Fibroblast of gingiva (primary cell): ENCODE measurements at regions not wholly inside any gene's neighbourhood (a gene's known extent, or its start where the extent isn't known, plus 50 kb on each side); places are given as distances from the start of the nearest gene placed in this dataset.
A peak's percentile ranks its signal among the peaks of the same experiment; 100 is the strongest.
"Not testable (repeated sequence)": the region's sequence is repeated elsewhere in the genome, so short reads cannot be mapped to it uniquely, and the experiment has no call there.

Experiments used
- DNase-seq: peaks from one replicate; pipeline ENCODE4 v3.0.0-alpha.2; 2011; ENCODE audit warnings: low read depth

- DNase-seq: no peak
These were observed 59.8 kb upstream of the C5orf63 start for GRCh38 chr5:127133071-127133470.

DNA sequence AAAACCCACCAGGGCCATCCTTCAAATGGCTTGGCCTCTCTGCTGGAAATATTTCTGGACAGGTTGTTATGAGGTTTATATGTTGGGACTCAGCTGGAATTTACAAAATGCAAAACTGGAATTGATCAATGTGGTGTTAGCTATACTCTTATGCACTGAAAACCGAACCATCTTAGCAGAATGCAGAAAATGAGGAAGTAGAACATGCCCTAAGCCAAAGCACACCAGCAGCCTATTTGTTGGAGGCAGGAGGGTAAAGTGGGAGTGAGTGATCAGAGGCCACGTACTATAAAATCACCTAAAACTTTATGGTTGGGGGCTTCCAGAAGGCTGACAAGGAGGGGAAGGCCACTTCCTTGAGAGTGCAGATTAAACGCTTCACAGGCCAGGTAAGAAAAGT lies 63.6 kb upstream of the C5orf63 start:
- DNase-seq: no peak

DNA sequence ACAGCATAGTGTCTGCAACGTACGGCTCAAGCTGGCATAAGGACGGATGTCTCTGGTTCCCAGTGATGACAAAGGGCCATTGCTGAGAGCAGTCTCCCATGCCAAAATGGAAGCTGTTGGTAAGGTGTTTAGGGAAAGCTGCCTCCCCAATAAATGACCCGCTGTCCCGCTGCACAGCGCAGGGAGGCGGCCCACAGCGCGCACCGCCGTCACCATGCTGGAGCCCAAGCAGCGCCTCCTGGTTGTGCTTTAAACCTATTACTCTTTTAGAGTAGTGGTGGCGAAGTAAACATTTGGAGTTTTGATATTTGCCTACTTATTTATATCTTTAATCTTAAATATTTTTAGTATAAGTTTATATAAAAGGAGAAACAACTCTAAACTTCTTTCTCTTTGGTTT lies 70.4 kb upstream of the C5orf63 start:
- no peak for DNase-seq

DNA sequence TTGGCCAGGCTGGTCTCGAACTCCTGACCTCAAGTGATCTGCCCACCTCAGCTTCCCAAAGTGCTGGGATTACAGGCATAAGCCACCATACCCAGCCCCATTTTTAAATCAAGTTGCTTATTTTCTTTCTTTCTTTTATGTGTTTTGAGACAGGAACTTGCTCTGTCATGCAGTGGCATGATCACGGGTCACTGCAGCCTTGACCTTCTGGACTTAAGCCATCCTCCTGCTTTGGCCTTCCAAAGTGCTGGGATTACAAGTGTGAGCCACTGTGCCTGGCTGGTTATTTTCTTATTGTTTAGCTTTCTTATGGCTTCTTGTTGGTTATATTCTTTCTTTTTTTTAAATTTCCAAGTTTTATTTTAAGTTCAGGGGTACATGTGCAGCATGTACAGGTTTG lies 79.7 kb upstream of the C5orf63 start:
- no peak for DNase-seq

DNA sequence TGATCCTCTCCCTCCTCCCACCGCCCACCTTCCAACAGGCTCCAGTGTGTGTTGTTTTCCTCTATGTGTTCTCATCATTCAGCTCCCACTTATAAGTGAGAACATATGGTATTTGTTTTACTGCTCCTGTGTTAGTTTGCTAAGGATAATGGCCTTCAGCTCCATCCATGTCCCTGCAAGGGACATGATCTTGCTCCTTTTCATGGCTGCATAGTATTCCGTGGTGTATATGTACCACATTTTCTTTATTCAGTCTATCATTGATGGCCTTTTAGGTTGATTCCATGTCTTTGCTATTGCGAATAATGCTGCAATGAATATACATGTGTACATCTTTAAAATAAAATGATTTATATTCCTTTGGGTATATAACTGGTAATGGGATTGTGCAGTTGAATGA lies 80.2 kb upstream of the C5orf63 start:
- DNase-seq: no peak

DNA sequence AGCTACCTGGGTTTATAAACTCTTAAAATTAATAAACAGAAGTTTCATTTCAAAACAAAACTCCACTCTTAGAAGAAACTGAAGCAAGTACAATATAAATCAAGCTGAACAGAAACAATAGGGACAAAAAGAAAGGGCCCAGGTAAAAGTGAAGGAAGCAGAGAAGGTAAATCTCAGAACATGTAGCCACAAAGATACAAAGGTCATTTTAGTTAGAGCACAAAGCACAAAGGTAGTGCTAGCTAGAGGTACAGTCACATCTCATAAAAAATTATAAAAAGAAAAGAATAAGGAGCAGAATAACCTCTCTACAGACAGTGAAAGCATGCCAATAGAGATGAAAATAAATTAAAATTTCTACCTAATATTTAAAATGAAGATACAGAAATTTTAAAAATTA lies 90.4 kb upstream of the C5orf63 start:
- DNase-seq: no peak

GRCh38 chr5:127170918-127171600 lies 97.8 kb upstream of the C5orf63 start:
- no peak for DNase-seq

DNA sequence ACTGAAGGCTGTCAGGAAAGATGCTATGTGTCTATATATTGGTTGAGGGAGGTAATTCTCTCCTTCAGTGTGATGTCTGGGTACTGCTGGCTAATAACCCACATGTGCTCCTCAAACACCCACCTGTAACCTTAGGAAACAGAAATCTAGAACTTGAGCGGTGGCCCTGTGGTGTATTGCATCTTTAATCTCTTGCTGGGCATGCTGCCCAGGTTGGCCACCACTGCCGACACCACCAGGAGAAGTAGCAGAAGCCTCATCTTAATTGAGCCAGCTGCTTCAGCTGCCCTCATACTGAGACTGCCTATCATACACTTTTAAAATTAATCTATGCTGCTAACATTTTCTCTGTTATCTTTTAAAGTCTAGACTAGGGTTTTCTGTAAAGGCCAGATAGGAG lies 103.5 kb upstream of the C5orf63 start:
- DNase-seq: no peak

GRCh38 chr5:127182631-127183030 lies 108.0 kb upstream of the MEGF10 start:
- DNase-seq: not testable (repeated sequence)

- DNase-seq: no peak
These were observed 107.3 kb upstream of the MEGF10 start for GRCh38 chr5:127183332-127183731.

GRCh38 chr5:127184851-127185250 lies 105.7 kb upstream of the MEGF10 start:
- peak; percentile 55 for DNase-seq

DNA sequence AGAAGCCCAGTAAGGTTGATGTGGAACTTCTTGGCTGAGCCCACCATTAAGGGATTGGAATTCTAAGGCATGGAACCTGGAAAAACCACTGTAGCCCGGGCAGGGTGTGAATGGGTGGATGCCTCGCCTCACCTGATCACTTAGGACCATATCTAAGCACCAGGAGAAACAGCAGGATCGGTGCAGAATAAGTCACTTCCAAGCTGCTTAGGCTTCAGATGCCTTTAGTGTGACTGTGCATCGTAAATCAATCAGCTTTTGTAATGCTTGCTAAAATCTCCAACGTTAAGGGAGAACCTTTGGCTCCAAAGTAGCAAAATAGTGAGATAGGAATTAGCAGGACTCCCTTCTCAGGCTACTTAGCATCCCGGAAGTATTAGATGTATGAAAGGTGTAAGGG lies 103.9 kb upstream of the MEGF10 start:
- DNase-seq: no peak

GRCh38 chr5:127187706-127188105 lies 102.9 kb upstream of the MEGF10 start:
- DNase-seq: no peak

- no peak for DNase-seq
These were observed 98.4 kb upstream of the MEGF10 start for GRCh38 chr5:127192150-127192549.

DNA sequence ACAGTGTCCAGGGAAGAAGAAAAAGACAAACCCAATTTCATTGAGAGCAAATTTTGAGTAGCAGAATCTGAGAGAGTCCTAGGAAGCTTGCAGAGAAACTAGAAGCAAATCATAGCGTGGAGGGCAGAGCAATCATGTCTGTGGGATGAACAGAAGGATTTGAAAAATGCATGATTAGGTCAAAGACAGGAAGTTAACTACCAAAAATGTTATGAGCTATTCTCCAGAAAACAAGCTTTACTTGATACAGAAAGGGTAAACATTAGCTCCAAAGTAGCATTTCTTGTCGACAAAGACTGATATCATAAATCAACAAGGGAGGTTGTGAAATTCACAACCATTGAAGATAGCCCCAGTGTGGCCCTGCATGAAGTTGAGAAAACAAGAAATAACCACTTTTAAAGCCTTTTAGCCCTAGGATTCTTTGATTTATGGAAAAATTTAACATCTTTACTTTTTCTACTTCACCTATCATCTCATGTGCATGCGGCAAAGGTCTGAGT lies 97.7 kb upstream of the MEGF10 start:
- DNase-seq: no peak

- DNase-seq: no peak
These were observed 94.6 kb upstream of the MEGF10 start for GRCh38 chr5:127196042-127196441.

DNA sequence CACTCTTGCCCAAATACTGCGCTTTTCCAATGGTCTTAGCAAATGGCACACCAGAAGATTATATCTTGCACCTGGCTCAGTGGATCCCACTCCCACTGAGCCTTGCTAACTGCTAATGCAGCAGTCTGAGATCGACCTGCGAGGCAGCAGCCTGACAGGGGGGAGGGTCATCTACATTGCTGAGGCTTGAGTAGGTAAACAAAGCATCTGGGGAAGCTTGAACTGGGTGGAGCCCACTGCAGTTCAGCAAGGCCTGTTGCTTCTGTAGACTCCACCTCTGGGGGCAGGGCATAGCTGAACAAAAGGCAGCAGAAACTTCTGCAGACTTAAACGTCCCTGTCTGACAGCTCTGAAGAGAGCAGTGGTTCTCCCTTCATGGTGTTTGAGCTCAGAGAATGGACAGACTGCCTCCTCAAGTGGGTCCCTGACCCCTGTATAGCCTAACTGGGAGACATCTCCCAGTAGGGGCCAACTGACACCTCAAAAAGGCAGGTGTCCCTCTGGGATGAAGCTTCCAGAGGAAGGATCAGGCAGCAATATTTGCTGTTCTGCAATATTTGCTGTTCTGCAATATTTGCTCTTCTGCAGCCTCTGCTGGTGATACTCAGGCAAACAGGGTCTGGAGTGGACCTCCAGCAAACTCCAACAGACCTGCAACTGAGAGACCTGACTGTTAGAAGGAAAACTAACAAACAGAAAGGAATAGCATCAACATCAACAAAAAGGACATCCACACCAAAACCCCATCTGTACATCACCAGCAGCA lies 93.0 kb upstream of the MEGF10 start:
- not testable (repeated sequence) for DNase-seq

DNA sequence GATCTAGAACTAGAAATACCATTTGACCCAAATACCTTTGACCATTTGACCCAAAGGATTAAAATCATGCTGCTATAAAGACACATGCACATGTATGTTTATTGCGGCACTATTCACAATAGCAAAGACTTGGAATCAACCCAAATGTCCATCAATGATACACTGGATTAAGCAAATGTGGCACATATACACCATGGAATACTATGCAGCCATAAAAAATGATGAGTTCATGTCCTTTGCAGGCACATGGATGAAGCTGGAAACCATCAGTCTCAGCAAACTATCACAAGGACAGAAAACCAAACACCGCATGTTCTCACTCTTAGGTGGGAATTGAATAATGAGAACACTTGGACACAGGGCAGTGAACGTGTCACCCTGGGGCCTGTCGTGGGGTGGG lies 87.9 kb upstream of the MEGF10 start:
- not testable (repeated sequence) for DNase-seq

- peak; percentile 35 for DNase-seq
These were observed 86.8 kb upstream of the MEGF10 start for GRCh38 chr5:127203818-127204217.

DNA sequence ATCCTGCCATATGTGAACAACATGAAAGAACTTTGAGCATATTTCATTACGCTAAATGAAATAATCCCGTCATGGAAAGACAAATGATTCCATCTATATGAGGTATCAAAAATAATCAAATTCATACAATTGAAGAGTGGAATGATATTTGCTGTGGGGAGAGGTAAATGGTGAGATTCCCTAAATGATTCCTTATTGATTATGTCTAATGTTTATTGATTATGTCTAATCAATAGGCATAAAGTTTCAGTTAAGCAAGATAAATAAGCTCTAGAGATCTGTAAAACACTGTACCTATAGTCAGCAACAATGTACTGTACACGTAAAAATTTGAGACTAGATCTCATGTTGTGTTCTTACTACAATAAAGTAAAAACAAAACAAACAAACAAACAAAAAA lies 85.4 kb upstream of the MEGF10 start:
- DNase-seq: no peak

DNA sequence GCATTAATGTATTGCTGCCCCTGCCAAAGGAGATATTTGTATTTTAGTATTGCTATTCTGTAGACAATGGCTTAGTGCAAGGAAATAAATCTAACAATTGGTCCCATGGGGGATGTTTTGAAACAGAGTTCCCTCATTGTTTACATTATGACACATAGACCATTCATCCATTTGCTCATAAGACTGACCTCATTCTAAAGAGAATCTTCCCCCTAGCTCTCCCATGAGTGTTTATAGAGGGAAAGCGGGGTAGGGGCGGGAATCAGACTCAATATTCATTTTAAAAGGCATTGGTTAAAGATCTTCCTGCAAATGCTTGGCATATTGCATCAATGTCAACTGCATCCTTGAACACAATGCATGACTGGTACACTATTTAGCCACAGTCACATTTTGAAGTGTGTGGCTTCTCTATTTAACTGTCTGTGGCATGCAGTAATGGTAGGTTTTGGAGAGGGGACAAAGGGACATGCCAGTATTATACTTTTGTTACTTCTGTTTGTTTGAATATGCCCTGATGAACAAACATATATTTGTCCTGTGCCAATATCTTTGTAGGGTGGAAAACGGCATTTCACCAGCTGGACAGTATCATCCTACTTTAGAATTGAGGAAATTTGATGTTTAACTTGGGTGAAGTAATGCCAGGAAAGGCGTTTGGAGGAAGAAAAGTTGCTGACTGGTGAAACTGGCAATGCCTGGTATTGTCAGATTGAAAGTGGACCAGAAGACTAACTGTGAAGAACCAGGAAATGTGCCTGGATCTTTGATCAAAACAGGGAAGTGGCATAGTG lies 84.1 kb upstream of the MEGF10 start:
- peak; percentile 86 for DNase-seq

GRCh38 chr5:127210042-127210441 lies 80.6 kb upstream of the MEGF10 start:
- no peak for DNase-seq

DNA sequence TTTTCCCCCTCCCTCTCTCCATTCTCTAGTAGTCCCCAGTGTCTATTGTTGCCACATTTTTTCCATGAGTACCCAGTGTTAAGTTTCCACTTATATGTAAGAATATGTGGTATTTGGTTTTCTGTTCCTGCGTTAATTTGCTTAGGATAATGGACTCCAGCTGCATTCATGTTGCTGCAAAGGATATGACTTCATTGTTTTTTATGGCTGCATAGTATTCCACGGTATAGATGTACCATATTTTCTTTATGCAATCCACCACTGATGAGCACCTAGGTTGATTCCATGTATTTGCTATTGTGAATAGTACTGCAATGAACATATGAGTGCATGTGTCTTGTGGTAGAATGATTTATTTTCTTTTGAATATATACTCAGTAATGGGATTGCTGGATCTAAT lies 77.4 kb upstream of the MEGF10 start:
- peak; percentile 9 for DNase-seq
